SK-N-SH (cell line): ENCODE measurements at regions not wholly inside any gene's neighbourhood (a gene's known extent, or its start where the extent isn't known, plus 50 kb on each side); places are given as distances from the start of the nearest gene placed in this dataset.
"Not testable (repeated sequence)": the region's sequence is repeated elsewhere in the genome, so short reads cannot be mapped to it uniquely, and the experiment has no call there.

ENCODE experiments used
- CTCF ChIA-PET: fragments of 300-600, 350-600 bp; formaldehyde crosslinking; extraction: SDS; loops from one replicate; lab custom pipeline; 2021; lab: Yijun Ruan, JAX
- POLR2A ChIA-PET: fragments of 350-600 bp; sonication (Branson Sonifier 250); formaldehyde crosslinking; extraction: SDS; loops from one replicate; lab custom pipeline; 2020; ENCODE audit warnings: antibody characterized with exemption, inconsistent platforms; lab: Yijun Ruan, JAX
- DNase-seq: peaks from one replicate; pipeline ENCODE4 v3.0.0; 2012
- H2AFZ ChIP-seq: fragments of 200-600 bp; sonication (generic); 2 replicates; pipeline ENCODE4 v1.8.1; 2016; ENCODE audit warnings: antibody characterized with exemption, mild to moderate bottlenecking, low read depth
- H3F3A ChIP-seq: fragments of 200-600 bp; sonication (generic); replicated peaks from 2 replicates; pipeline ENCODE3; 2016; ENCODE audit warnings: antibody characterized with exemption, mild to moderate bottlenecking; ENCODE audit not compliant: insufficient read depth
- H3K27ac ChIP-seq, 2 experiments: fragments of 200-500 bp in 1 of 2; fragments of 200-600 bp in 1 of 2; sonication (Bioruptor generic) in 1 of 2; sonication (generic), shearing (Covaris generic) in 1 of 2; 2 replicates each; pipeline versions ENCODE4 v1.5.1 to v1.6.1; 2014 to 2016; ENCODE audit warnings: low read depth in 2 of 2, inconsistent platforms in 1 of 2, low read length in 1 of 2, mild to moderate bottlenecking in 1 of 2, mixed read lengths in 1 of 2
- H3K27me3 ChIP-seq: fragments of 200-600 bp; sonication (generic), shearing (Covaris generic); 2 replicates; pipeline ENCODE4 v1.6.1; 2016; ENCODE audit warnings: mixed run types; ENCODE audit not compliant: insufficient read depth
- H3K36me3 ChIP-seq, 2 experiments: fragments of 200-500 bp in 1 of 2; fragments of 200-600 bp in 1 of 2; sonication (Bioruptor generic) in 1 of 2; sonication (generic) in 1 of 2; replicated peaks in 1 of 2; 2 replicates each; pipeline versions ENCODE3 to v1.5.1; 2014 to 2016; ENCODE audit warnings: low read length in 1 of 2, mild to moderate bottlenecking in 1 of 2; ENCODE audit not compliant: insufficient read depth in 2 of 2, control insufficient read depth in 1 of 2
- H3K4me1 ChIP-seq, 2 experiments: fragments of 200-500 bp in 1 of 2; fragments of 200-600 bp in 1 of 2; sonication (Bioruptor generic) in 1 of 2; sonication (generic), shearing (Covaris generic) in 1 of 2; 2 replicates each; pipeline versions ENCODE4 v1.5.1 to v1.6.1; 2014 to 2016; ENCODE audit warnings: low read depth in 1 of 2, low read length in 1 of 2, mixed run types in 1 of 2; ENCODE audit not compliant: insufficient read depth in 2 of 2, control insufficient read depth in 1 of 2
- H3K4me2 ChIP-seq: fragments of 200-600 bp; sonication (generic), shearing (Covaris generic); 2 replicates; pipeline ENCODE4 v1.6.1; 2017; ENCODE audit warnings: mixed run types
- H3K4me3 ChIP-seq, 2 experiments: fragments of 200-500 bp in 1 of 2; fragments of 200-600 bp in 1 of 2; sonication (Bioruptor generic) in 1 of 2; sonication (generic), shearing (Covaris generic) in 1 of 2; 2 replicates each; pipeline versions ENCODE4 v1.5.1 to v1.8.1; 2014 to 2016; ENCODE audit warnings: low read depth in 2 of 2, inconsistent platforms in 1 of 2, low read length in 1 of 2, mild to moderate bottlenecking in 1 of 2, mixed read lengths in 1 of 2, moderate library complexity in 1 of 2
- H3K79me2 ChIP-seq: fragments of 200-600 bp; sonication (generic); 2 replicates; pipeline ENCODE4 v1.8.1; 2017; ENCODE audit warnings: mild to moderate bottlenecking; ENCODE audit not compliant: insufficient read depth
- H3K9ac ChIP-seq: fragments of 200-600 bp; sonication (generic); 2 replicates; pipeline ENCODE4 v1.6.1; 2017; ENCODE audit warnings: mixed run types
- H3K9me2 ChIP-seq: fragments of 200-600 bp; sonication (generic); 2 replicates; pipeline ENCODE4 v1.6.1; 2017; ENCODE audit warnings: mixed run types
- H3K9me3 ChIP-seq: fragments of 200-600 bp; sonication (generic); 2 replicates; pipeline ENCODE4 v1.6.1; 2017; ENCODE audit warnings: mixed run types, mild to moderate bottlenecking, moderate library complexity
- H4K20me1 ChIP-seq: fragments of 200-600 bp; sonication (generic); 2 replicates; pipeline ENCODE4 v1.6.1; 2017; ENCODE audit warnings: mild to moderate bottlenecking, mixed run types; ENCODE audit not compliant: insufficient read depth
- EZH2phosphoT487 ChIP-seq: fragments of 200-600 bp; sonication (generic); IDR thresholded peaks from 2 replicates; pipeline ENCODE4 v1.6.1; 2017; ENCODE audit warnings: low read depth, mixed run types, mild to moderate bottlenecking, antibody characterized with exemption, moderate library complexity, borderline replicate concordance
- FOSL2 ChIP-seq: IDR thresholded peaks from 2 replicates; pipeline ENCODE4 v1.4.0; 2012; ENCODE audit warnings: low read depth, mild to moderate bottlenecking, moderate library complexity, borderline replicate concordance
- FOXJ3 ChIP-seq: sonication (generic); formaldehyde crosslinking; IDR thresholded peaks from 2 replicates; pipeline ENCODE4 v1.5.1; 2020; ENCODE audit warnings: mild to moderate bottlenecking, missing genetic modification reagents
- FOXM1 ChIP-seq: IDR thresholded peaks from 2 replicates; pipeline ENCODE4 v1.4.0; 2012; ENCODE audit warnings: low read depth, mild to moderate bottlenecking
- GABPA ChIP-seq: IDR thresholded peaks from 2 replicates; pipeline ENCODE4 v1.4.0; 2012; ENCODE audit warnings: low read depth, mild to moderate bottlenecking
- NFIC ChIP-seq: IDR thresholded peaks from 2 replicates; pipeline ENCODE4 v1.4.0; 2012; ENCODE audit warnings: borderline replicate concordance
- RFX5 ChIP-seq: IDR thresholded peaks from 2 replicates; pipeline ENCODE4 v1.6.1; 2012; ENCODE audit warnings: mild to moderate bottlenecking, improper control_type of control experiment, low read length
- TAF1 ChIP-seq: IDR thresholded peaks from 2 replicates; pipeline ENCODE4 v1.6.1; 2012; ENCODE audit warnings: low read depth, mild to moderate bottlenecking, low read length, moderate library complexity, borderline replicate concordance
- YY1 ChIP-seq: IDR thresholded peaks from 2 replicates; pipeline ENCODE4 v1.4.0; 2012; ENCODE audit warnings: low read depth, mild to moderate bottlenecking
- WGBS: methylation state at CpG from one replicate; pipeline ENCODE4 v1.1.6; 2017; ENCODE audit warnings: low lambda C conversion rate; 5-methylcytosine and 5-hydroxymethylcytosine counted together
- TF ChIP-seq, protein P1 (sequence below): IDR thresholded peaks from 2 replicates; pipeline ENCODE4 v1.6.1; 2012; ENCODE audit warnings: mild to moderate bottlenecking, low read depth, low read length, moderate library complexity

DNA sequence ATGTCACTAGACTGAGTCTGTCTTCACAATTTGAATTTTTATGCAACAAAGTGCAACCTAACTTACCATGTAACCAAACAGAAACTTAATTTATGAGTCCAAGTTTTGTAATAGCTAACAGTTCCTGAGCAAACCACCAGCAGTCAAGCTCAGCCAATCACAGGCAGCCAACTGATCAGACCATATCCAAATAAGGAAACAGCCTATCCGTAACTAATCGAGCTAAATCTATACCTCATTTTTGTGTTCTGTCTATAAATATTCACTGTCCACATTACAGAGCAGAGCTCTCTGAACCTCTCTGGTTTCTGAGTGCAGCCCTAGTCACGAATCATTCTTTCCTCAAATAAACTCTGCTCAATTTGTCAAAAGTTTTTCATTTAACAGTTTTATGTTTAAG lies 367.6 kb downstream of the PRR32 start:
- Histone ChIP-seq H3K4me1 (no peaks in the 10 kb centered on the region), H3K9me2 (no peaks in the 10 kb centered on the region), H3K27ac (no peak overlapping the region), H3K36me3 (no peaks in the 10 kb centered on the region), H3K4me3 (no peak overlapping the region), H3K4me2 (no peak overlapping the region), H3F3A (no peaks in the 10 kb centered on the region), H3K9me3 (no peaks in the 10 kb centered on the region), H3K27me3 (no peaks in the 10 kb centered on the region), H2AFZ (no peak overlapping the region), H4K20me1 (0 out of 2 replicates have a peak, but pooled peaks cover 3% of the 10 kb centered on the region), H3K79me2 (no peaks in the 10 kb centered on the region), H3K9ac (no peak overlapping the region)
- ChIA-PET POLR2A (no interaction called here), CTCF (no interaction called here)
- TF ChIP-seq FOXM1 (no peak), NFIC (no peak), RFX5 (no peak), YY1 (no peak), FOXJ3 (CRISPR knock-in tag) (no peak), TAF1 (no peak)
- WGBS: 2% methylated on average over 3 of the region's 3 CpGs
- no peak for DNase-seq

DNA sequence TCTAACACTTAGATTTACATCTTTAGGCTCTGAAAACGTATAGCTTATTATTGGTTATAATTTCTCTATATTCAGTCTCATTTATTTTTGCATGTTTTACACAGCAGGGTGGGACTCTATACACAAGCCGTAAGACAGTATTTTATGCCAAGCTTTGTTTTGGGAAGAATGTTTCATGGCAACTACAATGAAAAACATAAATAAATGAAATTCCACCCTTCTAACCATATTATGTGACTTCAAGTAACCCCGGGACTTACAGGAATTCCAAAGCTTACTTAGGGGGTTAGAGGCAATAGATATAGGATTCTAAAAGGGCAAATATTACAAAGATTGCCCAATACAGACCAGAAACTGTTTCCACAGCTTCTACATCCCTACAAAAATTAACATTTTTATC lies 370.9 kb downstream of the PRR32 start:
- Histone ChIP-seq H3K27me3 (no peaks in the 10 kb centered on the region), H3K9me2 (no peaks in the 10 kb centered on the region), H2AFZ (no peak overlapping the region), H3K4me3 (no peak overlapping the region), H3K9me3 (no peaks in the 10 kb centered on the region), H3K27ac (no peak overlapping the region), H3K79me2 (no peaks in the 10 kb centered on the region), H3F3A (no peaks in the 10 kb centered on the region), H3K9ac (no peak overlapping the region), H3K4me2 (no peak overlapping the region), H3K4me1 (no peaks in the 10 kb centered on the region), H4K20me1 (0 out of 2 replicates have a peak, but pooled peaks cover 3% of the 10 kb centered on the region), H3K36me3 (no peaks in the 10 kb centered on the region)
- no peak for DNase-seq
- CTCF ChIA-PET: no interaction called here
- TF ChIP-seq FOXM1: no peak
- POLR2A ChIA-PET: no interaction called here
- 27% methylated on average over 3 of the region's 3 CpGs for WGBS

DNA sequence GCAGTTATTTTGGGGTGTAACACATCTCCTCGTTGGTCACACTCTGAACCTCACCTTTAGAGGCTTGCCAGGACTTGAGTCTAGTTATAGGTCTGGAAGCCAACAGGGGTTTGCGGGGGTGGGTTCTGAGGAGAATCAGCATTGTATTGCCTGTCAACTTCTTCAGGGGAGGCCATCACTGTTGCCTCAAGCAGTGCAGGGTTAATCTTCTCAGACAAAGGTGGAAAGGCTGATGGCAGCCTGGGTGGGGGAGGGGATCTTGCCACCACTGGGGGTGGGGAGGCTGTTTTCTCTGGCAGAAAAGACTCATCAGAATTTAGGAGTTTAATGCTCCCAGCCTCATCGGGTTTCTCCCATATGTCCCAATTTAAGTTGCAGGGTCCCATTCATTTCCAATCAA lies 387.8 kb downstream of the PRR32 start:
- Histone ChIP-seq H3K9ac (no peak overlapping the region), H3K27ac (no peak overlapping the region), H2AFZ (no peak overlapping the region), H3K4me2 (no peak overlapping the region), H3K9me2 (no peaks in the 10 kb centered on the region), H4K20me1 (no peaks in the 10 kb centered on the region)
- no peak for DNase-seq
- TF ChIP-seq FOXJ3 (CRISPR knock-in tag) (no peak), FOSL2 (no peak), EZH2phosphoT487 (no peak), GABPA (no peak)
- TF ChIP-seq, protein P1, sequence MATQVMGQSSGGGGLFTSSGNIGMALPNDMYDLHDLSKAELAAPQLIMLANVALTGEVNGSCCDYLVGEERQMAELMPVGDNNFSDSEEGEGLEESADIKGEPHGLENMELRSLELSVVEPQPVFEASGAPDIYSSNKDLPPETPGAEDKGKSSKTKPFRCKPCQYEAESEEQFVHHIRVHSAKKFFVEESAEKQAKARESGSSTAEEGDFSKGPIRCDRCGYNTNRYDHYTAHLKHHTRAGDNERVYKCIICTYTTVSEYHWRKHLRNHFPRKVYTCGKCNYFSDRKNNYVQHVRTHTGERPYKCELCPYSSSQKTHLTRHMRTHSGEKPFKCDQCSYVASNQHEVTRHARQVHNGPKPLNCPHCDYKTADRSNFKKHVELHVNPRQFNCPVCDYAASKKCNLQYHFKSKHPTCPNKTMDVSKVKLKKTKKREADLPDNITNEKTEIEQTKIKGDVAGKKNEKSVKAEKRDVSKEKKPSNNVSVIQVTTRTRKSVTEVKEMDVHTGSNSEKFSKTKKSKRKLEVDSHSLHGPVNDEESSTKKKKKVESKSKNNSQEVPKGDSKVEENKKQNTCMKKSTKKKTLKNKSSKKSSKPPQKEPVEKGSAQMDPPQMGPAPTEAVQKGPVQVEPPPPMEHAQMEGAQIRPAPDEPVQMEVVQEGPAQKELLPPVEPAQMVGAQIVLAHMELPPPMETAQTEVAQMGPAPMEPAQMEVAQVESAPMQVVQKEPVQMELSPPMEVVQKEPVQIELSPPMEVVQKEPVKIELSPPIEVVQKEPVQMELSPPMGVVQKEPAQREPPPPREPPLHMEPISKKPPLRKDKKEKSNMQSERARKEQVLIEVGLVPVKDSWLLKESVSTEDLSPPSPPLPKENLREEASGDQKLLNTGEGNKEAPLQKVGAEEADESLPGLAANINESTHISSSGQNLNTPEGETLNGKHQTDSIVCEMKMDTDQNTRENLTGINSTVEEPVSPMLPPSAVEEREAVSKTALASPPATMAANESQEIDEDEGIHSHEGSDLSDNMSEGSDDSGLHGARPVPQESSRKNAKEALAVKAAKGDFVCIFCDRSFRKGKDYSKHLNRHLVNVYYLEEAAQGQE: no peak
- TF ChIP-seq, all 33 proteins: peak for 0
- H3K79me2 ChIP-seq: no peaks in the 10 kb centered on the region
- no peaks in the 10 kb centered on the region for H3K27me3 ChIP-seq
- H3K4me1 ChIP-seq: no peaks in the 10 kb centered on the region
- 4% methylated on average over 3 of the region's 3 CpGs for WGBS
- POLR2A ChIA-PET: no interaction called here
- no peaks in the 10 kb centered on the region for H3F3A ChIP-seq
- H3K36me3 ChIP-seq: no peaks in the 10 kb centered on the region
- CTCF ChIA-PET: no interaction called here
- H3K9me3 ChIP-seq: no peaks in the 10 kb centered on the region
- H3K4me3 ChIP-seq: no peak overlapping the region

GRCh38 chrX:127221821-127222220 lies 402.3 kb downstream of the PRR32 start:
- DNase-seq, H3K9me2 ChIP-seq, H3F3A ChIP-seq, POLR2A ChIA-PET, H3K4me2 ChIP-seq, H3K27me3 ChIP-seq, H3K36me3 ChIP-seq, H3K4me3 ChIP-seq, H3K4me1 ChIP-seq, H3K27ac ChIP-seq, H3K9ac ChIP-seq, H3K79me2 ChIP-seq, CTCF ChIA-PET, H4K20me1 ChIP-seq, H2AFZ ChIP-seq, H3K9me3 ChIP-seq: not testable (repeated sequence)
- no CpG with 5 or more reads among the region's 1 CpG for WGBS
